ENCODE measurements at regions not wholly inside any gene's neighbourhood (a gene's known extent, or its start where the extent isn't known, plus 50 kb on each side); places are given as distances from the start of the nearest gene placed in this dataset.

DNA sequence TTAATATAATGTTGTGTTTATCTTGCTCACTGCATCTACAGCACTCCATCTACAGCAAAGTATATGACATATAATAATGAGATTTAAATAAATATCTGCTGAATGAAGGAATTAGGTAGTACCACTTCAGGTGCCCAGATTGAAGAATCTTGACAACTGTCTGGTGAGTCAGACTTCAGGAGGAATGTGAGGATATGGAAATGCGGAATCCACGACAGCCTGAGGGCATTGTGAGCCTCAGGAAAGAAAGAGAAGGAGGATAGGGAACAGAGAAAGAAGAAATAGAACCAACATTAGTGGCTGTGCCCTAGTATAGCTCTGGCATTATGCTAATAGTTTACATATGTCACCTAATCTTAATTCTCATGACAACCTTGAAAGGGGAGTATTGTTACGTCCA lies 304.4 kb downstream of the AASDHPPT start:
- Histone ChIP-seq H4K20me1 (ENCODE audit: insufficient read depth, low read length) (no peaks in the 10 kb centered on the region), H3K4me1 (ENCODE audit: insufficient read depth, low read length) (no peaks in the 10 kb centered on the region), H3K9me3 (ENCODE audit: insufficient read depth, low read depth, low read length) (no peaks in the 10 kb centered on the region), H2AFZ (ENCODE audit: low read depth, low read length) (no peak overlapping the region), H3K9ac (ENCODE audit: low read length) (no peak overlapping the region), H3K27ac (ENCODE audit: low read depth, low read length) (no peak overlapping the region), H3K79me2 (ENCODE audit: insufficient read depth, low read length) (no peaks in the 10 kb centered on the region), H3K4me2 (ENCODE audit: low read length) (no peak overlapping the region), H3K4me3 (ENCODE audit: insufficient read depth, low read depth, low read length) (no peak overlapping the region), H3K36me3 (ENCODE audit: insufficient read depth, low read length) (no peaks in the 10 kb centered on the region), H3K27me3 (ENCODE audit: insufficient read depth, low read length) (no peaks in the 10 kb centered on the region)
- TF ChIP-seq CTCF (IDR thresholded peaks at IDR 0.05; ENCODE audit: insufficient read depth, low read depth, low read length) = no peak
- TF ChIP-seq EZH2 (IDR thresholded peaks at IDR 0.05; ENCODE audit: insufficient read depth, low read length) = no peak
- FAIRE-seq (no peak), DNase-seq (ENCODE audit: low read depth) (no peak)
- Mint-ChIP-seq H3K4me1 (ENCODE audit: low read depth, unreplicated experiment) (peaks cover 11% of the 10 kb centered on the region), H3K36me3 (ENCODE audit: low read depth, unreplicated experiment) (no peaks in the 10 kb centered on the region), H3K4me3 (ENCODE audit: unreplicated experiment) (no peak overlapping the region), H3K27me3 (ENCODE audit: low read depth, unreplicated experiment) (no peaks in the 10 kb centered on the region), H3K27ac (ENCODE audit: unreplicated experiment) (no peak overlapping the region), H3K9me3 (ENCODE audit: unreplicated experiment) (peaks cover 5% of the 10 kb centered on the region)

- Mint-ChIP-seq H3K27me3 (ENCODE audit: low read depth, unreplicated experiment) (no peaks in the 10 kb centered on the region), H3K27ac (ENCODE audit: unreplicated experiment) (no peak overlapping the region), H3K4me1 (ENCODE audit: low read depth, unreplicated experiment) (peaks cover 16% of the 10 kb centered on the region), H3K9me3 (ENCODE audit: unreplicated experiment) (peaks cover 12% of the 10 kb centered on the region), H3K4me3 (ENCODE audit: unreplicated experiment) (no peak overlapping the region), H3K36me3 (ENCODE audit: low read depth, unreplicated experiment) (no peaks in the 10 kb centered on the region)
- H3K36me3 ChIP-seq (ENCODE audit: insufficient read depth, low read length) = no peaks in the 10 kb centered on the region
- TF ChIP-seq EZH2 (IDR thresholded peaks at IDR 0.05; ENCODE audit: insufficient read depth, low read length) (no peak), CTCF (IDR thresholded peaks at IDR 0.05; ENCODE audit: insufficient read depth, low read depth, low read length) (no peak)
- no peaks in the 10 kb centered on the region for H3K27me3 ChIP-seq (ENCODE audit: insufficient read depth, low read length)
- no peaks in the 10 kb centered on the region for H4K20me1 ChIP-seq (ENCODE audit: insufficient read depth, low read length)
- no peak overlapping the region for H3K4me3 ChIP-seq (ENCODE audit: insufficient read depth, low read depth, low read length)
- no peaks in the 10 kb centered on the region for H3K9me3 ChIP-seq (ENCODE audit: insufficient read depth, low read depth, low read length)
- FAIRE-seq (no peak), DNase-seq (ENCODE audit: low read depth) (no peak)
- no peak overlapping the region for H3K9ac ChIP-seq (ENCODE audit: low read length)
- no peak overlapping the region for H3K4me2 ChIP-seq (ENCODE audit: low read length)
- H3K4me1 ChIP-seq (ENCODE audit: insufficient read depth, low read length) = peaks cover 6% of the 10 kb centered on the region
- H3K79me2 ChIP-seq (ENCODE audit: insufficient read depth, low read length) = no peaks in the 10 kb centered on the region
- H3K27ac ChIP-seq (ENCODE audit: low read depth, low read length) = no peak overlapping the region
- no peak overlapping the region for H2AFZ ChIP-seq (ENCODE audit: low read depth, low read length)
These were observed 307.0 kb downstream of the AASDHPPT start for GRCh38 chr11:106384429-106384828.

GRCh38 chr11:106386519-106386918 lies 309.1 kb downstream of the AASDHPPT start:
- Histone ChIP-seq H3K79me2 (ENCODE audit: insufficient read depth, low read length) (no peaks in the 10 kb centered on the region), H4K20me1 (ENCODE audit: insufficient read depth, low read length) (no peaks in the 10 kb centered on the region), H3K4me3 (ENCODE audit: insufficient read depth, low read depth, low read length) (no peak overlapping the region), H3K9ac (ENCODE audit: low read length) (no peak overlapping the region), H3K4me1 (ENCODE audit: insufficient read depth, low read length) (peaks cover 20% of the 10 kb centered on the region), H3K4me2 (ENCODE audit: low read length) (no peak overlapping the region), H3K27ac (ENCODE audit: low read depth, low read length) (no peak overlapping the region), H3K9me3 (ENCODE audit: insufficient read depth, low read depth, low read length) (no peaks in the 10 kb centered on the region), H3K27me3 (ENCODE audit: insufficient read depth, low read length) (no peaks in the 10 kb centered on the region), H3K36me3 (ENCODE audit: insufficient read depth, low read length) (no peaks in the 10 kb centered on the region), H2AFZ (ENCODE audit: low read depth, low read length) (no peak overlapping the region)
- no peaks in the 10 kb centered on the region for H3K27me3 Mint-ChIP-seq (ENCODE audit: low read depth, unreplicated experiment)
- no peak overlapping the region for H3K4me3 Mint-ChIP-seq (ENCODE audit: unreplicated experiment)
- FAIRE-seq (no peak), DNase-seq (ENCODE audit: low read depth) (no peak)
- peaks cover 12% of the 10 kb centered on the region for H3K9me3 Mint-ChIP-seq (ENCODE audit: unreplicated experiment)
- TF ChIP-seq EZH2 (IDR thresholded peaks at IDR 0.05; ENCODE audit: insufficient read depth, low read length) (no peak), CTCF (IDR thresholded peaks at IDR 0.05; ENCODE audit: insufficient read depth, low read depth, low read length) (no peak)
- no peak overlapping the region for H3K27ac Mint-ChIP-seq (ENCODE audit: unreplicated experiment)
- no peaks in the 10 kb centered on the region for H3K36me3 Mint-ChIP-seq (ENCODE audit: low read depth, unreplicated experiment)
- H3K4me1 Mint-ChIP-seq (ENCODE audit: low read depth, unreplicated experiment) = peaks cover 29% of the 10 kb centered on the region

Data from astrocyte (in vitro differentiated cells and primary cell).